ENCODE measurements at regions not wholly inside any gene's neighbourhood (a gene's known extent, or its start where the extent isn't known, plus 50 kb on each side); places are given as distances from the start of the nearest gene placed in this dataset.

GRCh38 chrX:39555431-39555830, 542.3 kb downstream of the BCOR start:
- no peak overlapping the region for H3K4me3 ChIP-seq (ENCODE audit: low read length)
- TF ChIP-seq ZNF274 (IDR thresholded peaks at IDR 0.05; ENCODE audit: low read depth, low read length), result no peak

- TF ChIP-seq ZNF274 (IDR thresholded peaks at IDR 0.05; ENCODE audit: low read depth, low read length), result no peak
- no peak overlapping the region for H3K4me3 ChIP-seq (ENCODE audit: low read length)
Measured at GRCh38 chrX:39556056-39556455, 541.7 kb downstream of the BCOR start.

GRCh38 chrX:39559229-39559628, 538.5 kb downstream of the BCOR start:
- TF ChIP-seq ZNF274 (IDR thresholded peaks at IDR 0.05; ENCODE audit: low read depth, low read length), result no peak
- H3K4me3 ChIP-seq (ENCODE audit: low read length), result no peak overlapping the region

- H3K4me3 ChIP-seq (ENCODE audit: low read length), result no peak overlapping the region
- no peak for TF ChIP-seq ZNF274 (IDR thresholded peaks at IDR 0.05; ENCODE audit: low read depth, low read length)
Measured at GRCh38 chrX:39560271-39560670, 537.5 kb downstream of the BCOR start.

GRCh38 chrX:39563178-39563577, 534.6 kb downstream of the BCOR start:
- no peak for TF ChIP-seq ZNF274 (IDR thresholded peaks at IDR 0.05; ENCODE audit: low read depth, low read length)

GRCh38 chrX:39564751-39565150, 533.0 kb downstream of the BCOR start:
- TF ChIP-seq ZNF274 (IDR thresholded peaks at IDR 0.05; ENCODE audit: low read depth, low read length), result no peak
- no peak overlapping the region for H3K4me3 ChIP-seq (ENCODE audit: low read length)

More at GRCh38 chrX:39563178-39563577, 534.6 kb downstream of the BCOR start:
- H3K4me3 ChIP-seq (ENCODE audit: low read length), result no peak overlapping the region

GRCh38 chrX:39574178-39574577, 523.6 kb downstream of the BCOR start:
- no peak overlapping the region for H3K4me3 ChIP-seq (ENCODE audit: low read length)
- no peak for TF ChIP-seq ZNF274 (IDR thresholded peaks at IDR 0.05; ENCODE audit: low read depth, low read length)

GRCh38 chrX:39576041-39576872, 521.5 kb downstream of the BCOR start:
- TF ChIP-seq ZNF274 (IDR thresholded peaks at IDR 0.05; ENCODE audit: low read depth, low read length), result no peak
- H3K4me3 ChIP-seq (ENCODE audit: low read length), result no peak overlapping the region

GRCh38 chrX:39577206-39577984, 520.4 kb downstream of the BCOR start:
- TF ChIP-seq ZNF274 (IDR thresholded peaks at IDR 0.05; ENCODE audit: low read depth, low read length), result no peak
- H3K4me3 ChIP-seq (ENCODE audit: low read length), result no peak overlapping the region

- TF ChIP-seq ZNF274 (IDR thresholded peaks at IDR 0.05; ENCODE audit: low read depth, low read length), result no peak
- H3K4me3 ChIP-seq (ENCODE audit: low read length), result no peak overlapping the region
Measured at GRCh38 chrX:39577985-39578869, 519.5 kb downstream of the BCOR start.

- no peak overlapping the region for H3K4me3 ChIP-seq (ENCODE audit: low read length)
- TF ChIP-seq ZNF274 (IDR thresholded peaks at IDR 0.05; ENCODE audit: low read depth, low read length), result no peak
Measured at GRCh38 chrX:39580043-39580442, 517.7 kb downstream of the BCOR start.

GRCh38 chrX:39581411-39581810, 516.3 kb downstream of the BCOR start:
- H3K4me3 ChIP-seq (ENCODE audit: low read length), result no peak overlapping the region

GRCh38 chrX:39582091-39582490, 515.7 kb downstream of the BCOR start:
- no peak for TF ChIP-seq ZNF274 (IDR thresholded peaks at IDR 0.05; ENCODE audit: low read depth, low read length)
- no peak overlapping the region for H3K4me3 ChIP-seq (ENCODE audit: low read length)

More at GRCh38 chrX:39581411-39581810, 516.3 kb downstream of the BCOR start:
- no peak for TF ChIP-seq ZNF274 (IDR thresholded peaks at IDR 0.05; ENCODE audit: low read depth, low read length)

- no peak overlapping the region for H3K4me3 ChIP-seq (ENCODE audit: low read length)
- TF ChIP-seq ZNF274 (IDR thresholded peaks at IDR 0.05; ENCODE audit: low read depth, low read length), result no peak
Measured at GRCh38 chrX:39582976-39583375, 514.8 kb downstream of the BCOR start.
